Progenitor cell of endocrine pancreas (in vitro differentiated cells): ENCODE measurements at regions not wholly inside any gene's neighbourhood (a gene's known extent, or its start where the extent isn't known, plus 50 kb on each side); places are given as distances from the start of the nearest gene placed in this dataset.

Source experiments
- DNase-seq: peaks from one replicate; pipeline ENCODE4 v3.0.0; 2021; ENCODE audit warnings: low spot score; ENCODE audit not compliant: unreplicated experiment
- H3K27ac Mint-ChIP-seq: 2 replicates; pipeline ENCODE4 v1.8.0; 2021; ENCODE audit warnings: mild to moderate bottlenecking, moderate library complexity, mixed read lengths
- H3K27me3 Mint-ChIP-seq: 2 replicates; pipeline ENCODE4 v1.8.0; 2021; ENCODE audit warnings: mixed read lengths
- H3K36me3 Mint-ChIP-seq: 2 replicates; pipeline ENCODE4 v1.8.0; 2022; ENCODE audit warnings: mixed read lengths; ENCODE audit not compliant: insufficient read depth
- H3K4me1 Mint-ChIP-seq: 2 replicates; pipeline ENCODE4 v1.8.0; 2021; ENCODE audit warnings: low read depth, mixed read lengths
- H3K4me3 Mint-ChIP-seq: 2 replicates; pipeline ENCODE4 v1.8.0; 2021; ENCODE audit warnings: low read depth, mild to moderate bottlenecking, moderate library complexity, mixed read lengths
- H3K9me3 Mint-ChIP-seq: 2 replicates; pipeline ENCODE4 v1.8.0; 2021; ENCODE audit warnings: low read depth, mixed read lengths
- CTCF ChIP-seq: fragments of 200-600 bp; sonication (generic); IDR thresholded peaks from one replicate; pipeline ENCODE4 v1.5.0; 2021; ENCODE audit warnings: antibody characterized with exemption, mild to moderate bottlenecking; ENCODE audit not compliant: unreplicated experiment

DNA sequence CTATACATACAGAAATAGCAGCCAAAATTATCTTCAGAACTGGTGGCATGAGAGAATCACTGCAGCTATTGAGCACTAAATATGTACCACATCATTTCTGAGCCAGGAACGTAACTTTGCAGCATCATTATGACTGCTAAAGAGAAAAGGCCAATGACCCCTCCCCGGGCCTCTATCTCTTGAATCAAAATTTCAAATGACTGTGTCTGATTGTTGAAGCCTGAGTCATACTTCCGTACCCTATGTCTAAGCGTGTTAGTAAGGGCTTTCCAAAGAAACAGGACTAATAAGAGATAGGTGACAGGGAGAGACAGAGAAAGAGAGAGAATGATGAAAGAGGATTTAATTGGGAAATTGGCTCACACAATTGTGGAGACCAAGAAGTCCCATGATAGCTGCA lies 445.5 kb upstream of the SPANXN1 start:
- no peaks in the 10 kb centered on the region for H3K36me3 Mint-ChIP-seq
- no peaks in the 10 kb centered on the region for H3K4me1 Mint-ChIP-seq
- H3K27ac Mint-ChIP-seq: no peak overlapping the region
- TF ChIP-seq CTCF: no peak
- no peak for DNase-seq
- H3K9me3 Mint-ChIP-seq: peaks cover 8% of the 10 kb centered on the region
- H3K27me3 Mint-ChIP-seq: no peaks in the 10 kb centered on the region
- no peak overlapping the region for H3K4me3 Mint-ChIP-seq

- Mint-ChIP-seq H3K27ac (no peak overlapping the region), H3K4me1 (no peaks in the 10 kb centered on the region)
- no peak for TF ChIP-seq CTCF
Measured at GRCh38 chrX:144809025-144809424, 438.3 kb upstream of the SPANXN1 start.

GRCh38 chrX:144810539-144810938 lies 436.8 kb upstream of the SPANXN1 start:
- no peaks in the 10 kb centered on the region for H3K4me1 Mint-ChIP-seq
- no peak overlapping the region for H3K27ac Mint-ChIP-seq
- no peaks in the 10 kb centered on the region for H3K36me3 Mint-ChIP-seq
- DNase-seq: no peak
- H3K9me3 Mint-ChIP-seq: peaks cover 30% of the 10 kb centered on the region
- no peak for TF ChIP-seq CTCF
- H3K4me3 Mint-ChIP-seq: no peak overlapping the region
- H3K27me3 Mint-ChIP-seq: no peaks in the 10 kb centered on the region

More at GRCh38 chrX:144809025-144809424, 438.3 kb upstream of the SPANXN1 start:
- no peaks in the 10 kb centered on the region for H3K27me3 Mint-ChIP-seq
- H3K4me3 Mint-ChIP-seq: no peak overlapping the region
- peaks cover 25% of the 10 kb centered on the region for H3K9me3 Mint-ChIP-seq
- no peak for DNase-seq
- H3K36me3 Mint-ChIP-seq: no peaks in the 10 kb centered on the region

DNA sequence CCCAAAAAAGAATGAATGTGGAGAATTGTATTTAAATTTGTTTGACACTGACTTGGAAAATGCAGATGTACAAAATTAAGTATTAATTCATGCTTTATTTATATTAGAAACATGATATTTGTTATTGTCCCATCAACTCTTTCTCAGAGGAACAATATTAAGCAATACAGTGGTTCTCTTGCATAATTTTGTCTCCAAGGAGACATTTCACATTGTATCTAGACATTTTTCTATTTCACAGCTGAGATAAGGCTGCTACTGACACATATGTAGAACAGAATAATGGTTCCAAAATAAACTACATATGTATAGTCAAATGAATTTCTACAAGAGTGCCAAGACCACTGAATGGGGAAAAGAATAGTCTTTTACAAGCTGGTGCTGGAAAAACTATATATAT lies 427.9 kb upstream of the SPANXN1 start:
- Mint-ChIP-seq H3K9me3 (peaks cover 34% of the 10 kb centered on the region), H3K27ac (no peak overlapping the region), H3K4me1 (no peaks in the 10 kb centered on the region), H3K4me3 (no peak overlapping the region), H3K27me3 (no peaks in the 10 kb centered on the region), H3K36me3 (no peaks in the 10 kb centered on the region)
- TF ChIP-seq CTCF: no peak
- no peak for DNase-seq

GRCh38 chrX:144840616-144841015 lies 406.7 kb upstream of the SPANXN1 start:
- DNase-seq: no peak
- Mint-ChIP-seq H3K36me3 (no peaks in the 10 kb centered on the region), H3K9me3 (peaks cover 16% of the 10 kb centered on the region), H3K4me1 (no peaks in the 10 kb centered on the region), H3K27me3 (no peaks in the 10 kb centered on the region), H3K27ac (no peak overlapping the region), H3K4me3 (no peak overlapping the region)
- no peak for TF ChIP-seq CTCF
